NCI-H524 treated with DMSO at 0.1 percent for 48 hours (cell line): ENCODE measurements at regions not wholly inside any gene's neighbourhood (a gene's known extent, or its start where the extent isn't known, plus 50 kb on each side); places are given as distances from the start of the nearest gene placed in this dataset.

Source experiments
- DNase-seq: peaks from one replicate; lab custom pipeline; 2025; lab: John Stamatoyannopoulos, UW

DNA sequence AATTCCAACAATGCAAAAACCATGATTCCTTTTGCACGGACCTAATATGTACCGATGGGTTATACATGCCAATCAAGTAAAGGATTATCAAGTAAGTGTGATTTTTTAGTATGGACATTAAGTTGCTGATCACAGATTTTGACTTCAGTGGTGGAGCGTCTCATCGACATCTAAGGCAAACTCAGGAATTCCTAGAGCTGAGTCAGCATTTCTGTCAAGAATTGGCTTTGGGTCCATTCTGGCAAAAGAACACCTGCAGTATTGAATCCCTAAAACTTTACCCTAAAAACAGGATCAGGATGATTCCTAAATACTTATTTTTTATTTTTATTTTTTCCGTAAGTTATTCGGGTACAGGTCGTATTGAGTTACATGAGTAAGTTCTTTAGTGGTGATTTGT is 83.6 kb downstream of the HPGD start:
- no peak for DNase-seq

DNA sequence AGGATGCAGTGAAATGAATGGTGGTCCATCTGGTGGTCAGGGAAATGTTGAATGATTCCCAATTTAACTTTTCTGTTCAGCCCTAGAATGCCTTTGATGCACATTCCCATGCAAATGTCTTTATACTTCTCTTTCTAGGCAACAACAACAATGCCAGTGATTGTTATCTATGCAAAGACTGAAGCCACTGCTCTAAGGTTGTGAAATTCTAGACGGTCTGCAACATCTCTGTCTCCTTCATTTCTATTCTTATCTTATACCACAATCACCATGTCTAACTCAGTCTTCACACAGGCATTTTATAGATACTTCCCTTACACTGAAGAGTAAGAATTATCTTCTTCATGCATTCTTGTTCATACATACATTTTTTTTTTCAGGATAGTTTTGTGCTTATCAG is 84.5 kb downstream of the HPGD start:
- DNase-seq, result no peak

DNA sequence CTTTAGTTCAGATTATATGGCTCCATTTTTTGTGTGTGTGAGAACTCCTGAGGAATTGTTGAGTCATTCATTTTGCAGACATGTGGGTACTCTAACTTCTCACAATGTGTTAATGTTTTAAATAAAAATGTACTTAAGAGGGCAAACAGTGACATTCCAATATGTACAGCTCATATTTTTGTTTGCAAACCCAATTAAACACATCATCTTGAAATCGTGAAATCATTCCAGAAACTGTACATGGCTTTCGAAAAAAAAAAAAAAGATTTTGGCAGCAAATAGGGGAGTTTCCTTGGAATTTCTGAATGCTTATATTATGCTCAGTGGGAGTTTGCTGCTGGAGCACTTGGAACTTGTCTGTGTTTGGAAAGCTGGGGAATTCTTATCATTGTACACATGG is 85.0 kb downstream of the HPGD start:
- DNase-seq, result no peak

DNA sequence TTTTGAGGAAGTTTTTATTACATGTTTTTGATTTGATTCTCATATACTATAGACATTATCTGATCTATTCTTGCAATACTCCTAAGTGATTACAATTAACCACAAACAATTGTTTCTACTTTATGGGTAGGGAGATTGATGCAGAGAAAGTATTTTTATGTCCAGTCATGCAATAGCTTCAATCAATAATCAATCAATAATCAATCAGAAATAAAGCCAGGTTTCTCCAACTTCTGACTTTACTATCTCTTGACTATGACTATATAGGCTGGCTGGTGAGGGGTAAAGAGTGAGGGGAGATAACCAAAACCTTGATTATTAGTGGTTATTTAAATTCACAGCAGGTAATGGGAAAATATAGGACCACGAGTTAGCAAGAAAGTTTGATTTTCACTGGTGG is 85.9 kb downstream of the HPGD start:
- DNase-seq, result no peak

DNA sequence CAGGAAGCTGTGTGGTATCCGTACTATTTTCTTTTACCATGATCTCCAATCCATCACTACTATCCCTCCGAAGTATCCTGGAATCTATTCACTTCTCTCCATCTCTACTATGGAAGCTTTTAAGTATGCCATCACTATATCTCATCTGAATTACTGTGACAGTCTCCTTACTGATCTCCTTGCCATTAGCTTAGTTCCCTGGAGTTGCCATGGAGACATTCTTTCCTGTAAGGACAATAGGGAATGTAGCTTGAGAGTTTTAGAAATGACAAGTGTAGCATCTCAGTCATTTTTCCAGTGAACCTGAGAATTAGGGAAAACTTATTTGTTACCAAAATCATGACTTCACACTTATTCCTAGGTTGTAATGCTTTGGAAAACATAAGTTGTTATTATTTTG is 86.3 kb downstream of the HPGD start:
- DNase-seq, result no peak

DNA sequence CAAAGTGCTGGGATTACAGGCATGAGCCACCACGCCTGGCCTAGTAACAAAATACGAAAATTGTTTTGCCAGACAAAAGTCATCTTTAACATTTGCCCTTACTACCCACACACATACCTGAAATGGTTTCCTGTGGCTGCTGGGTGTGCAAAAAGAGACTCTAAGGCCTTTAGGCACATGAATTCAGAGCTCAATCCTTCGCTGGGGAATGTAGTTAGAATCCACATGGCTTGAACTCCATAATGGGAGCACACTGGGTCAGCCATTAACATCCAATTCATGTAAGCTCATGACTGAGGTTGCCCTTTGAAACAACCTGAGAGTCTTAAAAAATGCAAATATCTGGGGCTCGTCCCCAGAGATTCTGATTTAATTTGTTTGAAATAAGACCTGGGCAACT is 87.8 kb downstream of the HPGD start:
- DNase-seq, result no peak

DNA sequence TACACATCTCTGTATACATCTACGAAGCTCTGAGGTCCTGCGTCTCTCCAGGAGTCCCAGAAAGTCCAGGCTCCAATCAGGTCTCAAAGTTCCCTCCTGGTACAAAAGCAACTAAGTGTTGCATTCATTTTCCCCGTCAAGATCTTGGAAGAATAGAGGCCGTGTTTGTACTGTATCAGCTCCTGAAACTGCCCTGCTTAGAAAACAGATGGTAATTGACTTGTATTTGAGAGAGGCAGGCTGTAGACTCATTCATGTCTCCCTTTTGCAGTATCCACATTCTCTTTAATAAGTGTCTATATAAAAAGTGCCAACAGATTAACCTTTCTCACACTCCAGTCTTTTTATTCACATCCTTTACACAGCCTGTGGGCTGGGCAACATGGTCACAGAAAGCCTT is 91.7 kb downstream of the HPGD start:
- DNase-seq, result no peak

DNA sequence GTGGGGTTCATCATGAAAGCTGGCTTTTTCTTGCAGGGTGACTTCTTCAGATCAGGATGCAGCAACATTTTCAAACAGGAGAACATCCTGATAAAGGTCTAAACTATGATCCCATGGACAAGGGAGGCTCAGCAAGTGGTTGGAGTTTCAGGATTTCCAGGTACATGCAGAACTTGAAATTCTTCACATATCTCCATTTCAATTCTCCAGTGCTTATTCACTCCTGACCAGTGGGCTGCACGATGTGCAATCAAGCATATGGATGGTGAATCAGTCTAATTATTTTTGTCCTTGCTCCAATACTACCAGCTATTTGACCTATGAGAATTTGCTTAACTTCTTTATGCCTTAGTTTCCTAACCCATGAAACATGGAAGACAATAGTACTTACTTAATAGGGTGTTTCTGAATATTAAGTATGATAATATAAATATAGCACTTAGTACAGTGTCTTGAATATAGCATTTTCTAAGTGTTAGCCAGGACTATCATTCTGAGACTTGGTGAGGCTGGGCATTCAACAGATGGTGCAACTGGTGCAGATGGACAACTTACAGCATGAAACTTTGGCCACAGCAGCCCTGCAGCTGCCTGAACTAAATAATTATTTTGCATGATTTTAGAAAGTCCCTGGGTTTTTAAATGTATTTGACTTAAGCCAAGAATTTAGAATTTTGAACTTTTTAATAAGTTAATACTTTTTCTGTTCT is 92.4 kb downstream of the HPGD start:
- no peak for DNase-seq

DNA sequence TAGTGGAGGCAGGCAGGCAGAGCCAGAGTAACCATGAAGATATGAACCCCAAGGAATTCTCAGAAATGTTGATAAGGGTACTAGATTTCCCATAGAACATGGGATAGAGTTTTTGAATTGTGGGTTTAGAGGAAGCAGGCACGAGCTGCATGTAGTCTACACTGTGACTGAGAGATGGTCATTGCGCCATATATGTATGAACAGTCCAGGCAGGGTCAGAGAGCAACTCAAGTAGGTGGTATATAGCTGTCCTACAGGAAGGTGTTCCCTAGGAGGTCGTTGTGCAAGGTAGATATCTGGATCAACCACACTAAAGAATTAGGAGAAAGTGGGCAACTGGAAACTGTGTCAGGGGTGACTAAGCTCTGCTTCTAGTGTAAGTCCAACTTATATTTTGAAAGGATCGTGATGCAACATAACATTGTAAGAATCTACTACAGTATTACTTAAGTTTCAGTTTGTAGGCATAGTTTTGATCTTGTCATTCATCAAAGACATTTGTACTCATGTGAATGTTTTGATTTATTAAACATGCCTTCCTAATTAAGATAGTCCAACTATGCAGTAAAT is 94.6 kb downstream of the HPGD start:
- no peak for DNase-seq

DNA sequence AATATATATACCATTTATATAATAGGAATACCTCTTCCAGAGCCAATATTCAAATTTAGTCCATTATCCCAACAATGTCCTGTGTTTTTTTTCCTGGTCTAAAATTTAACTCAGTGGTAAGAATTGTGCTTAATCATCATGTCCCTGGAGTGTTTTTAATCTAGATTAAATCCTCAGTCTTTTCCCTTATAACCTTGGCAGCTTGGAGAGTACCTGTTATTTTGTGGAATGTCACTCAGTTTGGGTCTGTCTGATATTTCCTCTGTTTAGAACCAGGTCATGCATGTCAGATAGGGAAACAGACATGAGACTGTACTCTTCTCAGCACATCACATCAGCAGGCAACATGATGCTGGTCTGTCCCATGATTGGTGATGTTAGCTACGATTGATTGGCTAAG is 96.6 kb downstream of the HPGD start:
- no peak for DNase-seq

DNA sequence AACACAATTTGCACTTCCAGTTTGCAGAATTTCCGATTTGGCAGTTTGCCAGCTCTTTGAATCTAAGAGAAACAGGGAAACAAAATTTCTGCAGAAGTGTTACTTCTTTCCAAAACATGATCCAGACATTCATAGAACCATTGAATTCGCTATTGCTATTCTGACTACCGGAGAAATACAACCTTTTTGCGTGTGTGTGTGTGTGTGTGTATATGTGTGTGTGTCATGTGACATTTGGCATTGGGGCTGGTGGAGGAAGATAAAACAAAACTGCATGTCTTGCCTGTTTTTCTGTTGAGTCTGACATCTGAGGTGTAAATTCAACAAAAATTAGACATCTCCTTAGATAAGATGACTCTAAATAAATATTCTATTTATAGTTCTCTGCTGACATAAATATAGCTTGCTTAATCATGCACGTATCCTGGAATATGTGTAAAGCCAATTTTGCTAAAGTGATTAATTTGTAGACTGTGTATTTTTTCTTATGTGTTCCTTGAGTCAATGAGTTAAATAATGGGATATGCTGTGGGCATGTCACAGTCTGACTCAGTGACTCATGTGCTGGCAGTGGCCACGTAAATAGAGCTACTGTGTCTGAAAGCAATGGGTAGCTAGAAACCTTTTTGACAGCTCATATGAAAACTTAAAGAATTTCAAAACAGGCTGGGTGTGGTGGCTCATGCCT is 98.9 kb downstream of the HPGD start:
- DNase-seq, result no peak

DNA sequence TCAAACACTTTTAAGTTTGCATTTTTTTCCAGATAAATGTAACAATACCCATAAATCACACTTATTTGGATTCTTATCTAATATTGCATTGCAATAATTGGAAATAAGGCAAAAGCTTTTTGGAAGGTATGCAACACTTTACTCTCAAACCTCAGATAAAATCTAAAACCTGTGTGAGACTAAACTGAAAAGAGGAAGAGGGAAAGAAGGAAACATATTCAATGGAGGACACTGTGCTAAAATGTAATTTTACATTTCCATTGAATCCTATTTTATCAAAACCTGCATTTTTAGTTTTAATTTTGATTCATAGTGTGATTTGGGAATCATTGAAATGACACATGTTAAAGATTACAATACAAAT is 99.4 kb downstream of the HPGD start:
- no peak for DNase-seq

DNA sequence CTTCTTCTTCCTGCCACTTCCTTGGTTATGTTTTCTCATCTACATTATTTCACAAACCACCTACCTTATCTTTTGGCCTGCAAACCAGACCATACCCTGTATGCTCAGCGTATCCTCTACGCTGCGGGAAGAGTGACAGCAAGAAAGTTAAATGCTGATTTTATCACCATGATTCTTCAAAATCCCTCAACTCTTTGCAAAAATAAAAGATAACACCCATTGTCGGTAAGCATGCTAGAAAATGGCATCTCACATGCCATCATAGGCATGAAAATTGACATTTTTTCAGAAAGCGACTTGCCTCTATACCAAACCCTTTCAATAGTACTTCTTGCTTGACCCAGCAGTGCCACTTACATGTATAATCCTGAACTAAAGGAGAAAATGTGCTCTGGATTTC is 102.0 kb downstream of the HPGD start:
- DNase-seq, result no peak

DNA sequence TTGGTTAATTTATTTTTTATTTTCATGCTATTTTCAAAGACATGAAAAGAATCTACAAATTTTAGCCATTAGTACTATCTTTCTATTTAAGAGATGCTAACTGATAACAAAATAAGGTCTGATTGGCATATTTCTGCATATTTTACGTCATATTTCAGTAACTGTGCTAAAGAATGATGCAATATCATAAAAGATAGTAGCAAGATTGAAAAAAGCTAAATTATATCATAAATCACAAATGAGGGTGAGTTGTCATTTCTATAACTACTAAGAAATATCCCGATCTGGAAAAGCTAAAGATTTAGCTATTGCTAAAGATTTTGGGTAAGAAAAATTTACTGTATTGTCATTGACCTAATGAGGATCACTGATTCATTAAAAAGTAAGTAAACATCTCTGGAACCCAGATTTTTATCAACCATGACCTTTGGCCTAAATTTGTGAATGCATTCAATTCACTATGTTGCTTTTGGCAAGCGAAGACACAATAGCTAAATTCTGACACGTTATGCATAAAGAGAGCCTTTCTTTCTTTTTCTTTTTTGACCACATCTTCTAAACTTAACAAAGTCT is 103.6 kb downstream of the HPGD start:
- DNase-seq, result no peak

DNA sequence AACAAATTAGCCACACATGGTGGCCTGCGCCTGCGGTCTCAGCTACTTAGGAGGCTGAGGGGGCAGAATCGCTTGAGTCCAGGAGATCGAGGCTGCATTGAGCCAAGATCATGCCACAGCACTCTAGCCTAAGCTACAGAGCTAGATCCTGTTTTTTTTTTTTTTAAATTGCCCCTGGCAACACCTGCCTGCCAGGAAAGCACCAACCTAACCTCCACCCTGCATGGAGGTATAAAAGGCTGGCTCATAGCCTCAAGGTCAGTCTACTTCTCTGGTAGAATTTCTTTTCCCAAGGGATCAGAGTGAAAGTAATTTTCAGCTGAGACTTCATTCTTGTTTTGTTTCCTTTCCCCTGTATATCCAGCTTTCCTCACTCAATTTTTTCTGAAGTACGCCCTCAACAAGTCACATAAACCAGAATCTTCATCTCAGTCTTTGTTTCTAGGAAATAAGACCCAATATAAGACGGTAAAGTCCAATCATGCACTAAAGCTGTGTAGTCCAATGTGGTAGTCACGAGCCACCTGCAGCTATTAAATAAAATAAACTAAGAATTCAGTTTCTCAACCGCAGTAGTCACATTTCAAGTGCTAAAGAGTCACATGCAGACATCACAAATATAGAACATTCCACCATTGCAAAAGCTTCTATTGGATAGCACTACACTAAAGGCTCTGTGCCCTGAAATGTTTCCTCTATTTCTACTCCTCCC is 113.3 kb downstream of the HPGD start:
- DNase-seq, result no peak

DNA sequence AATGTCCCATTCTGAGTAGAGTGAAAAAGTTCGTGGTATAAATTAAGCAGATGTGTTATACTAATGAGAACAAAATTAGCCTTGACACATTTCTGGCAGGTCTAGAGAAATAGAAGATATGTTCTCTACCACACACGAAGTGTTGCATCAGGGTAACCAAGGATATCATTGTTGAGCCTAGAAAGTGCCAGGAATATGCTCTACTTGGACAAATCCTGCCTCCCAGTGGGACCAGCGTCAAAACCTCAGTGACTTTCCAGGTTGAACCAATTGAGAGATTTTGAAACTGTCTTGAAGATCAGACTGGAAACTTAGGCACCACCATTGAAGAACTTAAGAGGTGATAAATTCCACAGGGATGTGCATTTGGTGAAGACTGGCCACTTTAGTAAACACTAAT is 115.9 kb downstream of the HPGD start:
- no peak for DNase-seq

DNA sequence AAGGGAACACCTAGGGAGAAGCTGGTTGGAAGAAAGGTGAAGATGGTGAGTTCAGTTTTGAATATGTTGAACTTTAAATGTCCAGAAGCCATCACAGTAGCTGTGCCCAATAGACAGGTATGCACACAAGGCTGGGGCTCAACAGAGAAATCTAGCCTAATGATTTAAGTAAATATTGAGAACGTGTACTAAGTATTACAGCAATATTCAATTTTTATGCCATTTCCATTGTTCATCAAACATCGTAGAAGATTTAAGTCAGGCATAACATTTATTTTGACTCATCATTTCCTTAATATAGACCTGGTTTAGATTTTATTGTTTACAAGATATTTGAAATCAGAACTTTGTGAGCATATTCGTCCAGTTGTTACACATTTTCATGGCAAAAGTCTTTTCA is 116.4 kb downstream of the HPGD start:
- no peak for DNase-seq

DNA sequence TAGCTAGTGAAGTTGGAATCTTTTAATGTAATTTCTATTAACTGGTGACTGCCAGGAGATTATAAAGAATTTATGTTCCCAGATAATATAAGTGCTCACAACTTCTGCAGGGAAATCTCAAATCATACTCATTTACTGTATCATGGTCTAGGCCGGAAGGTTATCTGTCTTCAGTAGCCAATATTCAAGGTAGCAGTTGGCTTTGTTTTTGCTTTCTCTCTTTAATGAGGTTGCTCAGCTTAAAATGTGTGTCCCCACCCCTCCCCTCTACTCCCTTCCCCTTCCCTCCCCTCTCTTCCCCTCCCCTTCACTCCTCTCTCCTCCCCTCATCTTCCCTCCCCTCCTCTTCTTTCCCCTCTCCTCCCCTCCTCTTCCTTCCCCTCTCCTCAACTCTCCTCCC is 117.6 kb downstream of the HPGD start:
- DNase-seq, result no peak

DNA sequence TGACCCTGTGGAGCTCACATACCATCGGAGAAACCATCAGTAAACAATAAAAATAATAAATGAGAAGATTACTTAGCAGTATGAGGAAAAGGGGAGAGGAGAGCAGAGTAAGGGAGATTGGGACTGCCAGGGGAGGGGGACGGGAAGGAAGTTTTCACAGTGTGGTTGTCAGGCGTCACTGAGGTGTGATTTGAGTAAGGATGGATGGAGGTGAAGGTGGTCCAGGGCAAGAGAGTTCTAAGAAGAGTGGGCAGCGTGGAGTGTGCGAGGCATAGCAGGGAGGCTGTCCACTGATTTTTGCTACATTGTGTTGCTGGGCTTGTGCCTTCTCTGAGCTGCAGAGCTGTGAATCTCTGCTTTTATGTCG is 119.1 kb downstream of the HPGD start:
- DNase-seq, result no peak

DNA sequence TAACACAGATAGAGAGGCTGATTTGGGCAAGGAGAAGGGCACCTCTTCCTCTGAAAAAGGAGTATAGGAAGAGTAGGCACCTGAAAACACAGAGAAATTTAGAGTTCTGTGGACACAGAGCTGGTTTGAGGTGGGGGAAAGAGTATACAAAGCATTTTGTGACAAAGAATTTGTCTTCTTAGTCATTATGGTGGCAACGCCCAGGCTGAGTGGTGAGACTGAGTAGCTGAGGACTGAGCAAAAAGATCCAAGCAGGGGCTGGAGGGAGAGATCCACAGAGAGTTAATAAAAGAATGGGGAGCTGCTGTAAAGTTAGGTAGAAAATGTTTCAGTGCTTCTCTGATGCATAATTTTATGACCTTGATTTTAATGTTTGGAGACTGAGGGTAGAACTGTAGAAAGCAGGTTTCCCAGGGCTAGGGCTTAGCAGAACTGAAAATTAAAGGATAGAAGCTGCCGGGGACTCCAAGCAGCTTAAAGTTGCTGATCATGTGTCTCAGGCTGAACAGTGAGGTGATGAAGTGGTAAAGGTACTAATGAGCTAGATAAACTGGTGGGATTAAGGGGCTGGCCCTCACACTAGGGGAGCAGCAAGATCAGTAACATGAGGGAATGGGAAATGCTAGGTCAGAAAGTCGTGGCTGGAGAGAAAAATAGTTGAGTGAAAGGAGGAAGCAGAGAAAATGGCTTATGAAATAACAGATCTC is 118.9 kb downstream of the CEP44 start:
- DNase-seq, result no peak

DNA sequence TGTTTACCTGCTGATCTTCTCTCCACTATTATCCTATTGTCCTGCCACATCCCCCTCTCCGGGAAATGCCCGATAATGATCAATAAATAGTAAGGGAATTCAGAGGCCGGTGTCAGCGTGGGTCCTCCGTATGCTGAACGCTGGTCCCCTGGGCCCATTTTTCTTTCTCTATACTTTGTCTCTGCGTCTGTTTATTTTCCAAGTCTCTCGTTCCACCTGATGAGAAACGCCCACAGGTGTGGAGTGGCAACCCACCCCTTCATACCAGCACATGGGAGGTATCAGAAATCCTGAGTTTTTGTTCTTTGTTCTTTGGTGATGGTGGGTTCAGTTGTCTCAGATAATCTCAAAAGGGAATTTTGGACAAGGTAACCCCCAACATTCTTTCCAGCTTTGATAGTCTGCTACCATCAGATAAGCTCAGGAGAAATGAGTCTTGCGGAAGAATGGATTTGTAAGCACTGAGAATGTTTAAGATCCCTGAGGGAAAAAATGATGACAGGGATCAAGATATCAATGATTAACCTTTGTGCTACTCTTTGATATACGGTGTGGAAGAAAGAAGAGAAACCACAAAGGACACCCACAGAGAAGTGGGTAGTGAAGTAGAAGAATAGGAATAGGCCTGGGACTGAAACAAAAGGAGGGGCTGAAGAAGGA is 117.9 kb downstream of the CEP44 start:
- no peak for DNase-seq
